ENCODE measurements at regions not wholly inside any gene's neighbourhood (a gene's known extent, or its start where the extent isn't known, plus 50 kb on each side); places are given as distances from the start of the nearest gene placed in this dataset.

GRCh38 chr5:128014578-128014977 lies 69.0 kb upstream of the SLC12A2 start:
- Histone ChIP-seq H3K27ac (no peak overlapping the region), H3K36me3 (no peaks in the 10 kb centered on the region), H3K4me3 (no peak overlapping the region), H3K27me3 (no peaks in the 10 kb centered on the region), H3K4me1 (no peaks in the 10 kb centered on the region), H3K9me3 (no peaks in the 10 kb centered on the region)
- intact Hi-C loops (cut with DNase I) = no loop called here
- WGBS, 2 donors = 23 to 55% methylated on average over 2 of the region's 2 CpGs
- TF ChIP-seq POLR2A (IDR thresholded peaks at IDR 0.05) = no peak
- no peak for TF ChIP-seq EP300 (IDR thresholded peaks at IDR 0.05)
- TF ChIP-seq, protein P1, sequence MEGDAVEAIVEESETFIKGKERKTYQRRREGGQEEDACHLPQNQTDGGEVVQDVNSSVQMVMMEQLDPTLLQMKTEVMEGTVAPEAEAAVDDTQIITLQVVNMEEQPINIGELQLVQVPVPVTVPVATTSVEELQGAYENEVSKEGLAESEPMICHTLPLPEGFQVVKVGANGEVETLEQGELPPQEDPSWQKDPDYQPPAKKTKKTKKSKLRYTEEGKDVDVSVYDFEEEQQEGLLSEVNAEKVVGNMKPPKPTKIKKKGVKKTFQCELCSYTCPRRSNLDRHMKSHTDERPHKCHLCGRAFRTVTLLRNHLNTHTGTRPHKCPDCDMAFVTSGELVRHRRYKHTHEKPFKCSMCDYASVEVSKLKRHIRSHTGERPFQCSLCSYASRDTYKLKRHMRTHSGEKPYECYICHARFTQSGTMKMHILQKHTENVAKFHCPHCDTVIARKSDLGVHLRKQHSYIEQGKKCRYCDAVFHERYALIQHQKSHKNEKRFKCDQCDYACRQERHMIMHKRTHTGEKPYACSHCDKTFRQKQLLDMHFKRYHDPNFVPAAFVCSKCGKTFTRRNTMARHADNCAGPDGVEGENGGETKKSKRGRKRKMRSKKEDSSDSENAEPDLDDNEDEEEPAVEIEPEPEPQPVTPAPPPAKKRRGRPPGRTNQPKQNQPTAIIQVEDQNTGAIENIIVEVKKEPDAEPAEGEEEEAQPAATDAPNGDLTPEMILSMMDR (IDR thresholded peaks at IDR 0.05) = no peak
- no peak for TF ChIP-seq POLR2AphosphoS5 (IDR thresholded peaks at IDR 0.05)
- DNase-seq = no peak

DNA sequence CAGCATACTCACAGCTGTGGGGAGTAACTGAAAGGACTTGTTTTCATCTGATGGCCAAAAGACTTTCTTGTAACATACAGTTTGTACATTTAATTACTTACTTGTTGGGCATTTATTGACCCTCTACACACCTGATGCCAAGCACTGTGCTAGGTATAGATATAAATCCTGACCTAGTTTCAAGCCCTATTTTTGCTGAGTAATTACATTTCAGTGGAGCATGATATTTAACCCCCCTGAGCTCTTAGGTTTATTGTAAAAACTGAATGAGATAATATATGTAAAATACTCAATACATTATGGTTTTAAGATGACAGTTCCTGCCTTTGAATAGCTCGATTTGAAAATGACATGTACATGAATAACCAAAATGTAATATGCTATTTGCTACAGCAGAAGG lies 68.1 kb upstream of the SLC12A2 start:
- DNase-seq = no peak
- no peak overlapping the region for H3K4me3 ChIP-seq
- no peak for TF ChIP-seq EP300 (IDR thresholded peaks at IDR 0.05)
- no peaks in the 10 kb centered on the region for H3K9me3 ChIP-seq
- no peak overlapping the region for H3K27ac ChIP-seq
- H3K4me1 ChIP-seq = no peaks in the 10 kb centered on the region
- H3K36me3 ChIP-seq = no peaks in the 10 kb centered on the region
- intact Hi-C loops (cut with DNase I) = no loop called here
- WGBS, 2 donors = 72 to 87% methylated on average over 1 of the region's 1 CpG
- H3K27me3 ChIP-seq = no peaks in the 10 kb centered on the region

- Histone ChIP-seq H3K4me3 (no peak overlapping the region), H3K27ac (no peak overlapping the region), H3K36me3 (no peaks in the 10 kb centered on the region), H3K9me3 (no peaks in the 10 kb centered on the region), H3K27me3 (no peaks in the 10 kb centered on the region), H3K4me1 (no peaks in the 10 kb centered on the region)
- WGBS, 2 donors = 96 to 98% methylated on average over 1 of the region's 1 CpG
- DNase-seq = no peak
- TF ChIP-seq EP300 (IDR thresholded peaks at IDR 0.05) = no peak
- no peak for TF ChIP-seq POLR2A (IDR thresholded peaks at IDR 0.05)
- TF ChIP-seq POLR2AphosphoS5 (IDR thresholded peaks at IDR 0.05) = no peak
- TF ChIP-seq, protein P1 (IDR thresholded peaks at IDR 0.05) = no peak
- intact Hi-C loops (cut with DNase I) = no loop called here
Observed at GRCh38 chr5:128015978-128016377, 67.6 kb upstream of the SLC12A2 start.

DNA sequence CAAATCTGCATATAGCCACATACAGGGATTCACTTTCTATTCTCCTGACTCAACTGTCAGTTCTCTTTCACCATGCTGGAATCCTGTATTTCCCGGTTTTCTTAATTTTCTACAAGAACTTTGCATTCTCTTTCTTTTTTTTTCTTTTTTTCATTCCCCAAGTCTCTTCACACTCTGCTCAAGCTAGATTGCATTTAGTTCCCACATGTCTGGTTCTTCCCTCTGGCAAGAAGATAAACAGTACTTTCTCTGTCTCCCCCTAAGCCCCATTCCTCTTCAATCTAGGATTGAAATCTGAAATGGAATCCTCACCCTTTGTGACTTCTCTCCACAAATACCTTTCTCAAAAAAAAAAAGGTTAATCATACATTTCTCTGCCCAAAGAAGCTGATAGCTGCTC lies 64.2 kb upstream of the SLC12A2 start:
- DNase-seq = no peak
- Histone ChIP-seq H3K27me3 (no peaks in the 10 kb centered on the region), H3K4me1 (no peaks in the 10 kb centered on the region), H3K9me3 (no peaks in the 10 kb centered on the region), H3K27ac (no peak overlapping the region), H3K36me3 (no peaks in the 10 kb centered on the region), H3K4me3 (no peak overlapping the region)
- 91 to 99% methylated on average over 1 of the region's 1 CpG for WGBS, 2 donors
- intact Hi-C loops (cut with DNase I) = no loop called here
- TF ChIP-seq POLR2A (IDR thresholded peaks at IDR 0.05) = no peak
- TF ChIP-seq EP300 (IDR thresholded peaks at IDR 0.05) = no peak
- TF ChIP-seq, protein P1 (IDR thresholded peaks at IDR 0.05) = no peak
- TF ChIP-seq POLR2AphosphoS5 (IDR thresholded peaks at IDR 0.05) = no peak

DNA sequence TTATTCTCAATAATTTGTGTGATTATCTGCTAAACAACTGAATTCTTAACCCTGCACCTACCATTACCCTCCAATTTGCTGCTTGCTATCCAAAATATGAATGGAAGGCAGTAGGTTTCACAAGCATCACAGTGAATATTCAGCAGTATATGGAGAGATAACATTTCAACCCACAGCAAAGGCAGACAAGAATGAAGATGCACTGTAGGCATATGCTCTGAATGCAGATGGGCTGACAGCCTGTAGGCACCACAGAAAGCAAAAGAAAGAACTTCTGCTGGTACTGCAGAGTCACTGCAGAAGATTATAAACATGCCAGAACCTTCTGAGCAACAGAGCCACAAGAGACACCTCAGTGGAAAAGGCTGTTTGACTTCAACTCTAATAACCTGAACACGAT lies 63.6 kb upstream of the SLC12A2 start:
- WGBS, 2 donors = 91 to 92% methylated on average over 1 of the region's 1 CpG
- intact Hi-C loops (cut with DNase I) = no loop called here
- H3K27ac ChIP-seq = no peak overlapping the region

More for the DNA sequence above, 63.6 kb upstream of the SLC12A2 start:
- H3K36me3 ChIP-seq = no peaks in the 10 kb centered on the region
- no peak overlapping the region for H3K4me3 ChIP-seq
- no peaks in the 10 kb centered on the region for H3K4me1 ChIP-seq
- no peaks in the 10 kb centered on the region for H3K27me3 ChIP-seq
- TF ChIP-seq POLR2A (IDR thresholded peaks at IDR 0.05) (no peak), EP300 (IDR thresholded peaks at IDR 0.05) (no peak), POLR2AphosphoS5 (IDR thresholded peaks at IDR 0.05) (no peak)
- TF ChIP-seq, protein P1 (IDR thresholded peaks at IDR 0.05) = no peak
- DNase-seq = no peak
- H3K9me3 ChIP-seq = no peaks in the 10 kb centered on the region

Data from sigmoid colon (tissue), 6 donors.